ENCODE measurements at regions not wholly inside any gene's neighbourhood (a gene's known extent, or its start where the extent isn't known, plus 50 kb on each side); places are given as distances from the start of the nearest gene placed in this dataset.

DNA sequence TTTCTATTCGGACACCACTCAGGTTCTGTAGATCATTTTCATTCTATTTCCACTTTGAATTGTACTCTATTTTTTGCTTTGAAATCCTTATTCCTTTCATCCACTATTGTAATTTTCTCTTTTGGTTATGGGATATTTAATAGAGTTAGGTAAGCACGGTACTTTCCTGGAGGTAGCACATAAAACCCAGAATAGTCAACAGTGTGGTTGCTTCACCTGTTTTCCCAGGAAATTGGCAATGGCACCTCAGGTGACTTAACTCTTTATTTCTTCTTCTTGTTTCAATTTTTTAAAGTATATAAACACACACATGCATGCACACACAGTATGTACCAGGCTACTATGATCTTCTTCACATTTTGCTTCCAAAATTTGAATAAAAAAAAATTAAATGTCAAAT, 682.0 kb upstream of the TMEFF2 start:
- intact Hi-C loops (cut with DNase I; ENCODE audit: low total_unique reads), result no loop called here
- 82 to 93% (median 88%) methylated on average over 2 of the region's 2 CpGs for WGBS, 5 donors
- H3K4me3 ChIP-seq, result no peak overlapping the region
- no peaks in the 10 kb centered on the region for H3K4me1 ChIP-seq
- no peaks in the 10 kb centered on the region for H3K27me3 ChIP-seq (replicated peaks in 1 of 7)
- TF ChIP-seq POLR2AphosphoS5 (IDR thresholded peaks at IDR 0.05) (no peak), POLR2A (IDR thresholded peaks at IDR 0.05) (no peak)
- TF ChIP-seq, protein P1, sequence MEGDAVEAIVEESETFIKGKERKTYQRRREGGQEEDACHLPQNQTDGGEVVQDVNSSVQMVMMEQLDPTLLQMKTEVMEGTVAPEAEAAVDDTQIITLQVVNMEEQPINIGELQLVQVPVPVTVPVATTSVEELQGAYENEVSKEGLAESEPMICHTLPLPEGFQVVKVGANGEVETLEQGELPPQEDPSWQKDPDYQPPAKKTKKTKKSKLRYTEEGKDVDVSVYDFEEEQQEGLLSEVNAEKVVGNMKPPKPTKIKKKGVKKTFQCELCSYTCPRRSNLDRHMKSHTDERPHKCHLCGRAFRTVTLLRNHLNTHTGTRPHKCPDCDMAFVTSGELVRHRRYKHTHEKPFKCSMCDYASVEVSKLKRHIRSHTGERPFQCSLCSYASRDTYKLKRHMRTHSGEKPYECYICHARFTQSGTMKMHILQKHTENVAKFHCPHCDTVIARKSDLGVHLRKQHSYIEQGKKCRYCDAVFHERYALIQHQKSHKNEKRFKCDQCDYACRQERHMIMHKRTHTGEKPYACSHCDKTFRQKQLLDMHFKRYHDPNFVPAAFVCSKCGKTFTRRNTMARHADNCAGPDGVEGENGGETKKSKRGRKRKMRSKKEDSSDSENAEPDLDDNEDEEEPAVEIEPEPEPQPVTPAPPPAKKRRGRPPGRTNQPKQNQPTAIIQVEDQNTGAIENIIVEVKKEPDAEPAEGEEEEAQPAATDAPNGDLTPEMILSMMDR (IDR thresholded peaks at IDR 0.05 in 8 of 11, conservative IDR thresholded peaks at IDR 0.05 in 3 of 11), result no peak
- DNase-seq, result no peak
- H3K36me3 ChIP-seq, result no peaks in the 10 kb centered on the region
- no peak overlapping the region for H3K27ac ChIP-seq
- no peaks in the 10 kb centered on the region for H3K9me3 ChIP-seq

DNA sequence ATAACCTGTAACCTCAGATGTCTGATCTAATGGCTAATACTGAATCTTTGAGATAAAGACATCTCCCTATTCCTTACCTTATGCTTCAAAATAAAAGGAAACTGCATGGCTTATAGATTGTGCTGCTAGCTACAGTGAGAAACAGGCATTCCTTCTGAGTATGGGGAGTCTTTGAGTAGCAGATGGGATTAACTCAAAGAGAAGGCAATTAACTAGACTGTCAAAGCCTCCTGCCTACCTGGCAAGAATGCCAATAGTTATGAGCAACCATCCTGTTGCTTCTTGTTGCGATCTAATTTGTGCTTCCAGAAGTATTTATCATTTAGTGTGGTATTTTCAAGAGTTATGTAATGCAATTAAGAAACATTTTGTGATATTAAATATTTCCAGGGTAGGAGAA, 660.0 kb upstream of the TMEFF2 start:
- Histone ChIP-seq H3K27ac (no peak overlapping the region), H3K4me3 (no peak overlapping the region), H3K9me3 (no peaks in the 10 kb centered on the region), H3K27me3 (replicated peaks in 1 of 7) (no peaks in the 10 kb centered on the region), H3K4me1 (no peaks in the 10 kb centered on the region), H3K36me3 (no peaks in the 10 kb centered on the region)
- DNase-seq, result no peak
- 89 to 98% (median 95%) methylated on average over 1 of the region's 1 CpG for WGBS, 5 donors
- intact Hi-C loops (cut with DNase I; ENCODE audit: low total_unique reads), result no loop called here
- no peak for TF ChIP-seq POLR2AphosphoS5 (IDR thresholded peaks at IDR 0.05)

DNA sequence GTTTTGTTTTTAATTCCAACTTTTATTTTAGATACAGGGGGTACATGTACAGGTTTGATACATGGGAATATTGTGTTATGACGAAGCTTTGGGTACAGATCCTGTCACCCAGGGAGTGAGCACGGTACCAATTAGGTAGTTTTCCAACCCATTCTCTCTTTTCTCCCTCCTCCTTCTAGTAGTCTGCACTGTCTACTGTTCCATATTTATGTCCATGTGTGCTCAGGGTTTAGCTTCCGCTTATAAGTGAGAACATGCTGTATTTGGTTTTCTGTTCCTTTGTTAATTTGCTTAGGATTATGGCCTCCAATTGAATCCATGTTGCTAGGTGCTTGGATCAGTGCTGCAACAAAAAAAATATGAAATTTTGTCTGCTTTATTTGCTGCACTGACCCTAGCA, 659.3 kb upstream of the TMEFF2 start:
- 73 to 85% (median 76%) methylated on average over 3 of the region's 3 CpGs for WGBS, 5 donors
- Histone ChIP-seq H3K36me3 (no peaks in the 10 kb centered on the region), H3K4me1 (no peaks in the 10 kb centered on the region), H3K9me3 (no peaks in the 10 kb centered on the region), H3K27ac (no peak overlapping the region), H3K27me3 (replicated peaks in 1 of 7) (no peaks in the 10 kb centered on the region), H3K4me3 (no peak overlapping the region)
- intact Hi-C loops (cut with DNase I; ENCODE audit: low total_unique reads), result no loop called here
- DNase-seq, result no peak
- TF ChIP-seq POLR2A (IDR thresholded peaks at IDR 0.05) (no peak), POLR2AphosphoS5 (IDR thresholded peaks at IDR 0.05) (no peak)

DNA sequence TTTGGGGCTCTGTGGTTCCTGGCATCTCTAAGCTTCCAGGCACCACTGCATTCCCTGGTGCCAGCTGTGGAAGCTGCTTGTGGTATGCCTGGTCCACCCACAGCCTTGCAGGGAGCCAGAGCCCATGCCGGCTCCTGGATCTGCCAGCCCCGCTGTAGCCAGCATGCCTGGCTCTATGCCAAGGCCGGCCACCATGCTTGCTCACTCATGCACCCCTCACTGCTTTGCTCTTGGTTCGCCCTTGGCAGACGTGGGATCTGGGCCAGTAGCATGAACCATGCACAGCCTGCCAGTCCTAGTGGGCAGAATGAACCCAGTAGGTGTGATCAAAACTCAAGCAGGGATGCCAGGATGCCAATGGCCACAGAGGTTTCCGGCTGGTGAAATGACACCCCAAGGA, 634.2 kb upstream of the TMEFF2 start:
- Histone ChIP-seq H3K4me1 (no peaks in the 10 kb centered on the region), H3K9me3 (peaks cover 0 to 17% (median 0%) of the 10 kb centered on the region in 8 donors), H3K36me3 (no peaks in the 10 kb centered on the region), H3K4me3 (no peak overlapping the region), H3K27ac (no peak overlapping the region), H3K27me3 (replicated peaks in 1 of 7) (no peaks in the 10 kb centered on the region)
- TF ChIP-seq POLR2A (IDR thresholded peaks at IDR 0.05), result no peak
- TF ChIP-seq, protein P1 (IDR thresholded peaks at IDR 0.05 in 8 of 11, conservative IDR thresholded peaks at IDR 0.05 in 3 of 11), result no peak
- no peak for TF ChIP-seq POLR2AphosphoS5 (IDR thresholded peaks at IDR 0.05)
- 86 to 98% (median 89%) methylated on average over 4 to 6 of the region's 6 CpGs for WGBS, 5 donors
- intact Hi-C loops (cut with DNase I; ENCODE audit: low total_unique reads), result no loop called here
- DNase-seq, result peak; percentile 56

DNA sequence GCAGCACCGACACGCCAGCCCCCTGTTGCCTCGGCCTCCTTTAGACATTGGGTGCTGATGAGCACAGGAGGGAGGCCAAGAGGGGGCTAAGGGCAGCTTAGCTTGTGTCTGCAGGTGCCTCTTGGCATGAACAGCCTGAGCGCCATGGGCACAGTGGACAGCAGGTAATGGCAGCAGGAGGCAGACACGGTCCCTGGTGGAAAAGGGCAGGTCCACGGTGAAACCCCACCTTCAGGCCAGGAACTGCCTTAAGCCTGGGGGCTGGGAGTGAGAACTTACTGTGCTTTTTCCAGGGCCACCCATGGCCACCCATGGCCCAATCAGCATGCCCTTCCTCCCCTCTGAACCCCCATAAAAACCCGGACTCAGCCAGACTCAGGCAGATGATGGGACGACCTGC, 633.4 kb upstream of the TMEFF2 start:
- intact Hi-C loops (cut with DNase I; ENCODE audit: low total_unique reads), result no loop called here
- H3K9me3 ChIP-seq, result peaks cover 0 to 17% (median 0%) of the 10 kb centered on the region in 8 donors
- peak; percentile 56 for DNase-seq
- no peaks in the 10 kb centered on the region for H3K4me1 ChIP-seq
- no peak overlapping the region for H3K4me3 ChIP-seq
- H3K27me3 ChIP-seq (replicated peaks in 1 of 7), result no peaks in the 10 kb centered on the region
- no peaks in the 10 kb centered on the region for H3K36me3 ChIP-seq
- TF ChIP-seq, protein P1 (IDR thresholded peaks at IDR 0.05 in 8 of 11, conservative IDR thresholded peaks at IDR 0.05 in 3 of 11), result no peak
- no peak for TF ChIP-seq POLR2A (IDR thresholded peaks at IDR 0.05)
- TF ChIP-seq POLR2AphosphoS5 (IDR thresholded peaks at IDR 0.05), result no peak
- H3K27ac ChIP-seq, result no peak overlapping the region
- WGBS, 5 donors, result 84 to 92% (median 90%) methylated on average over 8 of the region's 8 CpGs

Data from spleen (tissue), 11 donors.